HL-60 (cell line): ENCODE measurements at regions not wholly inside any gene's neighbourhood (a gene's known extent, or its start where the extent isn't known, plus 50 kb on each side); places are given as distances from the start of the nearest gene placed in this dataset.

Experiments
- DNase-seq, 2 experiments: peaks; one replicate each; pipeline ENCODE4 v3.0.0-alpha.2; 2010 to 2020; ENCODE audit warnings: low read depth in 1 of 2, low spot score in 1 of 2
- H3K27ac ChIP-seq: fragments of 250-450 bp; sonication (Bioruptor Pico); replicated peaks from 2 replicates; pipeline ENCODE4 v1.5.1; 2020; ENCODE audit warnings: mild to moderate bottlenecking, moderate library complexity
- H3K27me3 ChIP-seq: fragments of 250-450 bp; sonication (Bioruptor Pico); 2 replicates; pipeline ENCODE4 v1.5.1; 2021; ENCODE audit warnings: mild to moderate bottlenecking, moderate library complexity; ENCODE audit not compliant: insufficient read depth, poor library complexity, severe bottlenecking
- H3K4me3 ChIP-seq: replicated peaks from 2 replicates; pipeline ENCODE4 v1.5.1; 2011; ENCODE audit warnings: mild to moderate bottlenecking, control low read depth, low read length; ENCODE audit not compliant: insufficient read depth
- GABPA ChIP-seq: IDR thresholded peaks from 2 replicates; pipeline ENCODE4 v1.6.1; 2012; ENCODE audit warnings: low read depth
- POLR2AphosphoS5 ChIP-seq: IDR thresholded peaks from 2 replicates; pipeline ENCODE4 v1.6.1; 2012; ENCODE audit warnings: low read depth
- SPI1 ChIP-seq: IDR thresholded peaks from 2 replicates; pipeline ENCODE4 v1.6.1; 2012; ENCODE audit warnings: low read depth, mild to moderate bottlenecking, borderline replicate concordance
- TF ChIP-seq, protein P1 (sequence below): IDR thresholded peaks from 2 replicates; pipeline ENCODE4 v1.6.1; 2012; ENCODE audit warnings: low read depth; ENCODE audit not compliant: insufficient replicate concordance
- TF ChIP-seq, protein P2 (sequence below): IDR thresholded peaks from one replicate; pipeline ENCODE4 v1.5.1; 2011; ENCODE audit warnings: low read length, control low read depth, inconsistent platforms; ENCODE audit not compliant: insufficient read depth

DNA sequence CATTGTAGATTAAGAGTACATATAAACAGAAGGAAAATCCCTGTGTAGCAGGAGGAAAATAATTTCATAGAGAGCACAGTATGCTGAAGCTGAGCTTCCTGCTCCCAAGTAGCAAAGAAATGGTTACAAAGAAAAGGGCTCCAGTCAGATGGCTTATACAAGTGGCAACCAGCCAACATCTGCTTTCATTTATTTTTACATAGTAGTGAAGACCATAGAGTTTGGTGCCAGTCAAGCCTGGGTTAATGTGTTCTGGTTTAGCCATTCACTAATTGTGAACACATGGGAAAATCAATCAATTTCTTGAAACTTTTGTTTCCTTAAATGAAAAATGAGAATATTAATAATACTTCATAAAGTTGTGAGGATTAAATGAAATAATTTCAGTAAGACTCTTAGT lies 111.3 kb upstream of the ELOVL6 start:
- no peak for TF ChIP-seq GABPA
- TF ChIP-seq, protein P1, sequence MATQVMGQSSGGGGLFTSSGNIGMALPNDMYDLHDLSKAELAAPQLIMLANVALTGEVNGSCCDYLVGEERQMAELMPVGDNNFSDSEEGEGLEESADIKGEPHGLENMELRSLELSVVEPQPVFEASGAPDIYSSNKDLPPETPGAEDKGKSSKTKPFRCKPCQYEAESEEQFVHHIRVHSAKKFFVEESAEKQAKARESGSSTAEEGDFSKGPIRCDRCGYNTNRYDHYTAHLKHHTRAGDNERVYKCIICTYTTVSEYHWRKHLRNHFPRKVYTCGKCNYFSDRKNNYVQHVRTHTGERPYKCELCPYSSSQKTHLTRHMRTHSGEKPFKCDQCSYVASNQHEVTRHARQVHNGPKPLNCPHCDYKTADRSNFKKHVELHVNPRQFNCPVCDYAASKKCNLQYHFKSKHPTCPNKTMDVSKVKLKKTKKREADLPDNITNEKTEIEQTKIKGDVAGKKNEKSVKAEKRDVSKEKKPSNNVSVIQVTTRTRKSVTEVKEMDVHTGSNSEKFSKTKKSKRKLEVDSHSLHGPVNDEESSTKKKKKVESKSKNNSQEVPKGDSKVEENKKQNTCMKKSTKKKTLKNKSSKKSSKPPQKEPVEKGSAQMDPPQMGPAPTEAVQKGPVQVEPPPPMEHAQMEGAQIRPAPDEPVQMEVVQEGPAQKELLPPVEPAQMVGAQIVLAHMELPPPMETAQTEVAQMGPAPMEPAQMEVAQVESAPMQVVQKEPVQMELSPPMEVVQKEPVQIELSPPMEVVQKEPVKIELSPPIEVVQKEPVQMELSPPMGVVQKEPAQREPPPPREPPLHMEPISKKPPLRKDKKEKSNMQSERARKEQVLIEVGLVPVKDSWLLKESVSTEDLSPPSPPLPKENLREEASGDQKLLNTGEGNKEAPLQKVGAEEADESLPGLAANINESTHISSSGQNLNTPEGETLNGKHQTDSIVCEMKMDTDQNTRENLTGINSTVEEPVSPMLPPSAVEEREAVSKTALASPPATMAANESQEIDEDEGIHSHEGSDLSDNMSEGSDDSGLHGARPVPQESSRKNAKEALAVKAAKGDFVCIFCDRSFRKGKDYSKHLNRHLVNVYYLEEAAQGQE = no peak
- TF ChIP-seq, protein P2, sequence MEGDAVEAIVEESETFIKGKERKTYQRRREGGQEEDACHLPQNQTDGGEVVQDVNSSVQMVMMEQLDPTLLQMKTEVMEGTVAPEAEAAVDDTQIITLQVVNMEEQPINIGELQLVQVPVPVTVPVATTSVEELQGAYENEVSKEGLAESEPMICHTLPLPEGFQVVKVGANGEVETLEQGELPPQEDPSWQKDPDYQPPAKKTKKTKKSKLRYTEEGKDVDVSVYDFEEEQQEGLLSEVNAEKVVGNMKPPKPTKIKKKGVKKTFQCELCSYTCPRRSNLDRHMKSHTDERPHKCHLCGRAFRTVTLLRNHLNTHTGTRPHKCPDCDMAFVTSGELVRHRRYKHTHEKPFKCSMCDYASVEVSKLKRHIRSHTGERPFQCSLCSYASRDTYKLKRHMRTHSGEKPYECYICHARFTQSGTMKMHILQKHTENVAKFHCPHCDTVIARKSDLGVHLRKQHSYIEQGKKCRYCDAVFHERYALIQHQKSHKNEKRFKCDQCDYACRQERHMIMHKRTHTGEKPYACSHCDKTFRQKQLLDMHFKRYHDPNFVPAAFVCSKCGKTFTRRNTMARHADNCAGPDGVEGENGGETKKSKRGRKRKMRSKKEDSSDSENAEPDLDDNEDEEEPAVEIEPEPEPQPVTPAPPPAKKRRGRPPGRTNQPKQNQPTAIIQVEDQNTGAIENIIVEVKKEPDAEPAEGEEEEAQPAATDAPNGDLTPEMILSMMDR = no peak
- no peak for TF ChIP-seq POLR2AphosphoS5
- no peak for DNase-seq
- Histone ChIP-seq H3K27me3 (no peaks in the 10 kb centered on the region), H3K4me3 (no peak overlapping the region), H3K27ac (no peak overlapping the region)

DNA sequence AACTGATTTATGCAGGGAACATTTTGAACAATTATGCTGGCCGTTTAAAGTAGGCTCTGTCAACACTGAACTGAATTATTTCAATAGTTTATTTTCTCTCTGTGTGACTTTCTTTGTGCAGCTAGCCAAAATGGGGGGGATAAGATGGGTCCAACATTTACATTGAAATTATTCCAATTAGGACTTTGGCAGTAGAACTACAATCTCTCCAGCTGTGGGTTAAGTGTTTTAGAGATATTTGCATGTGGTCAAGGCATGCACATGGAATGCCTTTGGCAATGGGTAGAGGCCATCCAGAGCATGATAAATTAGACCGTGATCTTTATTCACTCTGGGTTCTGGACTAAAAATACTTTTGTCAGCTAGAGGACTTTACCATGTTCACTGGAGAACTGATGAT lies 107.9 kb upstream of the ELOVL6 start:
- TF ChIP-seq GABPA (no peak), POLR2AphosphoS5 (no peak), SPI1 (no peak)
- TF ChIP-seq, protein P1 = no peak
- TF ChIP-seq, protein P2 = no peak
- no peak for DNase-seq
- Histone ChIP-seq H3K27ac (no peak overlapping the region), H3K27me3 (no peaks in the 10 kb centered on the region), H3K4me3 (no peak overlapping the region)

DNA sequence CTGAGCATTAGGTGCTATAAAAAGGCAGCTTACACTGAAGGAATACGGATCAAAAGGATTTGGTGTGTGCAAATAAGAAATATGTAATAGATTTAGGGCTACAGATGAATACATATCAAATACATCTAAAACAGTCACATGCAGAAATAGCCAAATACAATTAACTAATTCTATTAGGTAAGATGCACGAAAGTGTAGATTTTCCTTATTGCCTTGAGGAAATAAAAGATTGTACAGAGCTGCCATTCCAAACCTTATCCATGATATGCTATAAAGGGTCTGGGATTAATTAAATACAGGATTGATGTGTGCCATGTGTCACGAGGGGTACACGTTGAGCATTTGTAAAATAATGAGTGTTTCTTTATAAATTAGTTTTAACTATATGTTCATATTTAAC lies 107.0 kb upstream of the ELOVL6 start:
- no peak overlapping the region for H3K4me3 ChIP-seq

More for the DNA sequence above, 107.0 kb upstream of the ELOVL6 start:
- TF ChIP-seq, protein P2 = no peak
- TF ChIP-seq POLR2AphosphoS5 (no peak), GABPA (no peak), SPI1 (no peak)
- TF ChIP-seq, protein P1 = no peak
- DNase-seq = no peak
- no peaks in the 10 kb centered on the region for H3K27me3 ChIP-seq
- no peak overlapping the region for H3K27ac ChIP-seq
